Left lung (tissue), 4 donors: ENCODE measurements at regions not wholly inside any gene's neighbourhood (a gene's known extent, or its start where the extent isn't known, plus 50 kb on each side); places are given as distances from the start of the nearest gene placed in this dataset.
"Not testable (repeated sequence)": the region's sequence is repeated elsewhere in the genome, so short reads cannot be mapped to it uniquely, and the experiment has no call there.

Experiments used
- ATAC-seq: fragments of 200-7000 bp; cut with Tn5 transposase; one replicate; pipeline ENCODE4 v1.9.1; 2020; ENCODE audit warnings: moderate library complexity
- DNase-seq, 4 donors: peaks; one replicate each; pipeline ENCODE4 v3.0.0-alpha.2; 2013 to 2020
- H3K27ac ChIP-seq, 2 donors: fragments of 200-600 bp; sonication (generic) in 1 of 2; one replicate each; pipeline versions ENCODE4 v1.5.0 to v1.8.0; 2020 to 2021
- H3K27me3 ChIP-seq, 2 donors: fragments of 200-600 bp; sonication (generic) in 1 of 2; one replicate each; pipeline versions ENCODE4 v1.5.0 to v1.8.0; 2020 to 2021
- H3K36me3 ChIP-seq, 2 donors: fragments of 200-600 bp; sonication (generic) in 1 of 2; one replicate each; pipeline versions ENCODE4 v1.5.0 to v1.8.0; 2020 to 2021
- H3K4me1 ChIP-seq, 2 donors: fragments of 200-600 bp; one replicate each; pipeline ENCODE4 v1.8.0; 2021
- H3K4me3 ChIP-seq, 2 donors: fragments of 200-600 bp; sonication (generic) in 1 of 2; one replicate each; pipeline versions ENCODE4 v1.5.0 to v1.8.0; 2020 to 2021; ENCODE audit warnings: mild to moderate bottlenecking in 1 of 2
- H3K9me3 ChIP-seq, 2 donors: fragments of 200-600 bp; sonication (generic) in 1 of 2; one replicate each; pipeline versions ENCODE4 v1.5.0 to v1.8.0; 2020 to 2021
- CTCF ChIP-seq, 2 donors: fragments of 200-600 bp; sonication (generic) in 1 of 2; IDR thresholded peaks; one replicate each; pipeline versions ENCODE4 v1.5.0 to v1.8.0; 2021; ENCODE audit warnings: antibody characterized with exemption in 2 of 2
- intact Hi-C, 2 donors: fragments of 100-400 bp; cut with DNase I; formaldehyde crosslinking; loops; one replicate each; pipeline versions ENCODE4 v1.11.2 to v1.14.2; 2022
- donor health status: DM: no; HTN: yes; CAD: no.
- donor health status: DM: no; HTN: no; CAD: no.

DNA sequence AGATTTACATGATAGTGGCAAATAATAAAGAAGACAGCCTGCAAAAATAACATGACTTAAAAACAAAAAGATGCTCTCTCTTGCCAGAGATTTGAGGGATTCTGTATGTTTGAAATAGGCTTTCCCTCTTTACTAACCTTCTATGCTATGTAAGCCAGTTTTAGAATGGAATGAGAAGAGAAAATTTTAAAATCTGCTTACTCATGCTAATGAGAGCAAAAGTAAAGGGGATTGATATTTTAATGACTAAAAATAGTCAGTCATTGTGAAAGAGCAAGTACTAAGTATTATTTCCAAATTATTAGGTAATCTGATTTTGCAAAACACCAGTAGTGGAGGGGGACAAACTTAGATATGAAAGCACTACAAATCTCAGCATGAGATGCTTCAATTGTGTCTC, 563.3 kb upstream of the ADGRB3 start:
- H3K4me1 ChIP-seq, result no peaks in the 10 kb centered on the region
- no peak overlapping the region for H3K27ac ChIP-seq
- no peak for ATAC-seq
- H3K4me3 ChIP-seq, result no peak overlapping the region
- no peaks in the 10 kb centered on the region for H3K27me3 ChIP-seq
- no peaks in the 10 kb centered on the region for H3K36me3 ChIP-seq
- intact Hi-C loops, result no loop called here
- DNase-seq, result no peak
- no peaks in the 10 kb centered on the region for H3K9me3 ChIP-seq
- TF ChIP-seq CTCF (IDR thresholded peaks at IDR 0.05), result no peak

GRCh38 chr6:68069921-68070710, 565.0 kb upstream of the ADGRB3 start:
- Histone ChIP-seq H3K9me3 (no peaks in the 10 kb centered on the region), H3K27ac (no peak overlapping the region), H3K27me3 (no peaks in the 10 kb centered on the region), H3K4me1 (no peaks in the 10 kb centered on the region), H3K36me3 (no peaks in the 10 kb centered on the region), H3K4me3 (no peak overlapping the region)
- DNase-seq (no peak), ATAC-seq (no peak)
- TF ChIP-seq CTCF (IDR thresholded peaks at IDR 0.05), result no peak
- intact Hi-C loops, result no loop called here

- H3K27me3 ChIP-seq, result no peaks in the 10 kb centered on the region
- H3K36me3 ChIP-seq, result no peaks in the 10 kb centered on the region
- DNase-seq (no peak), ATAC-seq (no peak)
- intact Hi-C loops, result no loop called here
- no peak overlapping the region for H3K4me3 ChIP-seq
- no peak overlapping the region for H3K27ac ChIP-seq
- H3K4me1 ChIP-seq, result no peaks in the 10 kb centered on the region
- peaks cover 0 to 8% of the 10 kb centered on the region in 2 donors for H3K9me3 ChIP-seq
- no peak for TF ChIP-seq CTCF (IDR thresholded peaks at IDR 0.05)
Observed at GRCh38 chr6:68059899-68060298, 575.2 kb upstream of the ADGRB3 start.

GRCh38 chr6:68059261-68059660, 575.8 kb upstream of the ADGRB3 start:
- H3K9me3 ChIP-seq, result peaks cover 0 to 8% of the 10 kb centered on the region in 2 donors
- H3K4me3 ChIP-seq, result no peak overlapping the region
- DNase-seq (no peak), ATAC-seq (no peak)
- no peak for TF ChIP-seq CTCF (IDR thresholded peaks at IDR 0.05)
- intact Hi-C loops, result no loop called here
- no peaks in the 10 kb centered on the region for H3K27me3 ChIP-seq
- H3K4me1 ChIP-seq, result no peaks in the 10 kb centered on the region
- no peaks in the 10 kb centered on the region for H3K36me3 ChIP-seq
- no peak overlapping the region for H3K27ac ChIP-seq

DNA sequence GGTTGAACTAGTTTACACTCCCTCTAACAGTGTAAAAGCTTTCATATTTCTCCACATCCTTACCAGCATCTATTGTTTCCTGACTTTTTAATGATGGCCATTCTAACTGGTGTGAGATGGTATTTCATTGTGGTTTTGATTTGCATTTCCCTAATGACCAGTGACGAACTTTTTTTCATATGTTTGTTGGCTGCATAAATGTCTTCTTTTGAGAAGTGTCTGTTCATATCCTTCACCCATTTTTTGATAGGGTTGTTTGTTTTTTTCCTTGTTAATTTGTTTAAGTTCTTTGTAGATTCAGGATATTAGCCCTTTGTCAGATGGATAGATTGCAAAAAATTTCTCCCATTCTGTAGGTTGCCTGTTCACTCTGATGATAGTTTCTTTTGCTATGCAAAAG, 578.5 kb upstream of the ADGRB3 start:
- H3K4me3 ChIP-seq, DNase-seq, H3K9me3 ChIP-seq, H3K4me1 ChIP-seq, ATAC-seq, intact Hi-C loops, H3K27me3 ChIP-seq, H3K36me3 ChIP-seq, H3K27ac ChIP-seq: not testable (repeated sequence)

DNA sequence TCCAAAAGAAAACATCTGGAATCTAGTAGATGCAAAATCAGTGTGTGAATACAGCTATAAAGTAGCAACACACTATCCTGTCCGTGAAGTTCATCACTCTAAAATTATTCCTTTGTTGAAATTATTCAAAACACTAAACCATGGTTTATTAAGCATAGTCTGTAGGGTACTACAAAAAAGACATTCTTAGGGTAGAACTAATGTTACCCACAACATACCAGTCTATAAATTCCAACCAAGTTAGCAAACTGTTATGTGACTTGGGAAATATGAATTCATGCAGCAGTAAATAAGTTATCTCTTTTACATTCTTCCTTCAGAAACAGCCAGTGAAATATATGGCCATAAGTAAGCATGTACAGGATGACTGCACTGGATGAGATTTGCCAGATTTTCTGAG, 580.3 kb upstream of the ADGRB3 start:
- no peak for TF ChIP-seq CTCF (IDR thresholded peaks at IDR 0.05)
- no peaks in the 10 kb centered on the region for H3K27me3 ChIP-seq
- DNase-seq, result no peak
- H3K36me3 ChIP-seq, result no peaks in the 10 kb centered on the region
- no peaks in the 10 kb centered on the region for H3K4me1 ChIP-seq
- no peak overlapping the region for H3K27ac ChIP-seq
- intact Hi-C loops, result no loop called here
- H3K9me3 ChIP-seq, result peaks cover 0 to 8% of the 10 kb centered on the region in 2 donors
- no peak overlapping the region for H3K4me3 ChIP-seq
- ATAC-seq, result no peak
